Activated naive CD8-positive, alpha-beta T cell treated with anti-CD3 and anti-CD28 coated beads, Interleukin-2, amount 10 ng/mL, durations not matched to agents 7 days and 5 days (primary cell): ENCODE measurements at regions not wholly inside any gene's neighbourhood (a gene's known extent, or its start where the extent isn't known, plus 50 kb on each side); places are given as distances from the start of the nearest gene placed in this dataset.

ENCODE experiments used
- ATAC-seq: fragments of 150-1000 bp; cut with Tn5 transposase; one replicate; pipeline ENCODE4 v1.10.0; 2021; ENCODE audit warnings: low read depth, moderate library complexity
- POLR2A ChIA-PET: fragments of 350-600 bp; sonication (Branson Sonifier 250); formaldehyde crosslinking; loops from one replicate; lab custom pipeline; 2021; ENCODE audit warnings: antibody characterized with exemption; lab: Charles Lee
- DNase-seq: peaks from one replicate; pipeline ENCODE4 v3.0.0; 2021
- H3K27ac Mint-ChIP-seq: one replicate; pipeline ENCODE4 v1.8.0; 2022; ENCODE audit warnings: mild to moderate bottlenecking, mixed read lengths
- H3K27me3 Mint-ChIP-seq: one replicate; pipeline ENCODE4 v1.8.0; 2022; ENCODE audit warnings: mild to moderate bottlenecking, moderate library complexity, mixed read lengths
- H3K36me3 Mint-ChIP-seq: one replicate; pipeline ENCODE4 v1.8.0; 2021; ENCODE audit warnings: mild to moderate bottlenecking, mixed read lengths
- H3K4me1 Mint-ChIP-seq: one replicate; pipeline ENCODE4 v1.8.0; 2021; ENCODE audit warnings: mixed read lengths
- H3K4me3 Mint-ChIP-seq: one replicate; pipeline ENCODE4 v1.8.0; 2022; ENCODE audit warnings: mild to moderate bottlenecking, moderate library complexity, mixed read lengths
- H3K9me3 Mint-ChIP-seq: one replicate; pipeline ENCODE4 v1.8.0; 2021; ENCODE audit warnings: mixed read lengths

- Mint-ChIP-seq H3K9me3 (peaks cover 3% of the 10 kb centered on the region), H3K36me3 (no peaks in the 10 kb centered on the region), H3K4me3 (no peak overlapping the region), H3K27ac (no peak overlapping the region), H3K4me1 (no peaks in the 10 kb centered on the region), H3K27me3 (peaks cover 25% of the 10 kb centered on the region)
- ATAC-seq (no peak), DNase-seq (no peak)
- POLR2A ChIA-PET = no interaction called here
Observed at GRCh38 chr22:48575618-48576332, 1251.9 kb downstream of the BRD1 start.

- no peaks in the 10 kb centered on the region for H3K36me3 Mint-ChIP-seq
- H3K27me3 Mint-ChIP-seq = peaks cover 28% of the 10 kb centered on the region
Observed at GRCh38 chr22:48574776-48575617, 1252.7 kb downstream of the BRD1 start.

GRCh38 chr22:48573766-48574165, 1253.9 kb downstream of the BRD1 start:
- Mint-ChIP-seq H3K4me1 (no peaks in the 10 kb centered on the region), H3K4me3 (no peak overlapping the region), H3K9me3 (peaks cover 11% of the 10 kb centered on the region), H3K36me3 (no peaks in the 10 kb centered on the region), H3K27me3 (peaks cover 26% of the 10 kb centered on the region), H3K27ac (no peak overlapping the region)
- POLR2A ChIA-PET = no interaction called here
- DNase-seq (no peak), ATAC-seq (no peak)

More at GRCh38 chr22:48574776-48575617, 1252.7 kb downstream of the BRD1 start:
- DNase-seq (peak; percentile 57), ATAC-seq (peak; percentile 71)
- POLR2A ChIA-PET = no interaction called here
- Mint-ChIP-seq H3K4me1 (no peaks in the 10 kb centered on the region), H3K27ac (no peak overlapping the region), H3K4me3 (peak overlapping the region; percentile 25), H3K9me3 (peaks cover 8% of the 10 kb centered on the region)

- Mint-ChIP-seq H3K4me3 (no peak overlapping the region), H3K4me1 (no peaks in the 10 kb centered on the region), H3K9me3 (peaks cover 11% of the 10 kb centered on the region), H3K27me3 (peaks cover 30% of the 10 kb centered on the region), H3K27ac (no peak overlapping the region), H3K36me3 (no peaks in the 10 kb centered on the region)
- POLR2A ChIA-PET = no interaction called here
- ATAC-seq (no peak), DNase-seq (no peak)
Observed at GRCh38 chr22:48572951-48573350, 1254.7 kb downstream of the BRD1 start.

- Mint-ChIP-seq H3K27ac (no peak overlapping the region), H3K4me1 (peaks cover 6% of the 10 kb centered on the region), H3K27me3 (peaks cover 36% of the 10 kb centered on the region), H3K4me3 (no peak overlapping the region), H3K36me3 (no peaks in the 10 kb centered on the region), H3K9me3 (peaks cover 11% of the 10 kb centered on the region)
- no peak for ATAC-seq
- no peak for DNase-seq
- POLR2A ChIA-PET = interaction anchor here (0.7 kb wide), 1 partner anchor 709 kb away, joined by 4 read pairs; no protein-coding TSS in a partner anchor
Observed at GRCh38 chr22:48570912-48571311, 1256.8 kb downstream of the BRD1 start.

GRCh38 chr22:48569476-48570233, 1258.0 kb downstream of the BRD1 start:
- POLR2A ChIA-PET = no interaction called here
- ATAC-seq (no peak), DNase-seq (no peak)
- no peak overlapping the region for H3K4me3 Mint-ChIP-seq
- H3K27ac Mint-ChIP-seq = no peak overlapping the region
- H3K27me3 Mint-ChIP-seq = peaks cover 34% of the 10 kb centered on the region
- H3K9me3 Mint-ChIP-seq = peaks cover 11% of the 10 kb centered on the region
- peaks cover 6% of the 10 kb centered on the region for H3K4me1 Mint-ChIP-seq
- no peaks in the 10 kb centered on the region for H3K36me3 Mint-ChIP-seq

GRCh38 chr22:48568736-48569330, 1258.8 kb downstream of the BRD1 start:
- H3K4me1 Mint-ChIP-seq = peaks cover 6% of the 10 kb centered on the region
- DNase-seq = no peak
- H3K9me3 Mint-ChIP-seq = peaks cover 11% of the 10 kb centered on the region
- H3K27me3 Mint-ChIP-seq = peaks cover 27% of the 10 kb centered on the region
- H3K36me3 Mint-ChIP-seq = no peaks in the 10 kb centered on the region
- ATAC-seq = no peak
- POLR2A ChIA-PET = no interaction called here
- H3K27ac Mint-ChIP-seq = no peak overlapping the region
- no peak overlapping the region for H3K4me3 Mint-ChIP-seq

GRCh38 chr22:48567213-48567975, 1260.3 kb downstream of the BRD1 start:
- Mint-ChIP-seq H3K9me3 (peaks cover 11% of the 10 kb centered on the region), H3K27ac (no peak overlapping the region), H3K36me3 (no peaks in the 10 kb centered on the region), H3K4me3 (peak overlapping the region; percentile 51), H3K4me1 (peaks cover 6% of the 10 kb centered on the region), H3K27me3 (peaks cover 22% of the 10 kb centered on the region)
- DNase-seq (no peak), ATAC-seq (no peak)
- POLR2A ChIA-PET = no interaction called here

- Mint-ChIP-seq H3K4me3 (peak overlapping the region; percentile 51), H3K4me1 (peaks cover 6% of the 10 kb centered on the region), H3K9me3 (peaks cover 10% of the 10 kb centered on the region), H3K27ac (no peak overlapping the region), H3K27me3 (peaks cover 22% of the 10 kb centered on the region), H3K36me3 (no peaks in the 10 kb centered on the region)
- POLR2A ChIA-PET = no interaction called here
- ATAC-seq (no peak), DNase-seq (no peak)
Observed at GRCh38 chr22:48566741-48567140, 1260.9 kb downstream of the BRD1 start.

GRCh38 chr22:48565901-48566501, 1261.7 kb downstream of the BRD1 start:
- Mint-ChIP-seq H3K4me3 (no peak overlapping the region), H3K4me1 (peaks cover 6% of the 10 kb centered on the region), H3K27ac (no peak overlapping the region), H3K36me3 (no peaks in the 10 kb centered on the region), H3K9me3 (peaks cover 8% of the 10 kb centered on the region), H3K27me3 (peaks cover 22% of the 10 kb centered on the region)
- no peak for DNase-seq
- no peak for ATAC-seq
- POLR2A ChIA-PET = no interaction called here

- Mint-ChIP-seq H3K4me1 (peaks cover 6% of the 10 kb centered on the region), H3K36me3 (no peaks in the 10 kb centered on the region), H3K27me3 (peaks cover 18% of the 10 kb centered on the region), H3K27ac (no peak overlapping the region), H3K9me3 (peaks cover 3% of the 10 kb centered on the region), H3K4me3 (no peak overlapping the region)
- no peak for DNase-seq
- ATAC-seq = no peak
- POLR2A ChIA-PET = no interaction called here
Observed at GRCh38 chr22:48564995-48565394, 1262.7 kb downstream of the BRD1 start.

GRCh38 chr22:48563966-48564330, 1263.7 kb downstream of the BRD1 start:
- H3K36me3 Mint-ChIP-seq = no peaks in the 10 kb centered on the region
- no peak overlapping the region for H3K27ac Mint-ChIP-seq
- POLR2A ChIA-PET = no interaction called here
- ATAC-seq (no peak), DNase-seq (no peak)
- H3K27me3 Mint-ChIP-seq = peaks cover 18% of the 10 kb centered on the region
- H3K9me3 Mint-ChIP-seq = no peaks in the 10 kb centered on the region
- peaks cover 6% of the 10 kb centered on the region for H3K4me1 Mint-ChIP-seq
- H3K4me3 Mint-ChIP-seq = no peak overlapping the region
